ENCODE measurements at regions not wholly inside any gene's neighbourhood (a gene's known extent, or its start where the extent isn't known, plus 50 kb on each side); places are given as distances from the start of the nearest gene placed in this dataset.

GRCh38 chr12:93154753-93155480 lies 222.8 kb upstream of the NUDT4 start:
- Histone ChIP-seq H3K27me3 (replicated peaks; ENCODE audit: control insufficient read depth, insufficient read depth, low read length) (no peaks in the 10 kb centered on the region), H3K4me3 (ENCODE audit: low read depth, low read length) (no peak overlapping the region), H3K9me3 (peaks cover 32% of the 10 kb centered on the region), H3K36me3 (ENCODE audit: control insufficient read depth, insufficient read depth, low read length) (no peaks in the 10 kb centered on the region; the same call in 1 of the 2 replicates), H3K4me1 (peaks cover 41% of the 10 kb centered on the region)
- intact Hi-C loops (cut with micrococcal nuclease; ENCODE audit: unreplicated experiment), result loop anchor here (1.0 to 2.0 kb wide), 6 partner anchors 9 to 160 kb away; no protein-coding TSS in a partner anchor
- H3K27me3 Mint-ChIP-seq (ENCODE audit: insufficient read depth, unreplicated experiment), result no peaks in the 10 kb centered on the region
- peak; percentile 64 to 68 for DNase-seq
- ChIA-PET CTCF (interaction anchor here (0.5 to 1.2 kb wide), 6 partner anchors 10 to 221 kb away, joined by 3 to 10 read pairs (median 4); no protein-coding TSS in a partner anchor), POLR2A (interaction anchor here (0.6 to 1.1 kb wide), 5 partner anchors 32 to 243 kb away, joined by 3 to 5 read pairs (median 4); no protein-coding TSS in a partner anchor)
- peaks cover 23% of the 10 kb centered on the region for H3K9me3 Mint-ChIP-seq (ENCODE audit: unreplicated experiment)
- peak overlapping the region; percentile 56 for H3K4me3 Mint-ChIP-seq (ENCODE audit: unreplicated experiment)
- H3K27ac Mint-ChIP-seq (ENCODE audit: unreplicated experiment), result peak overlapping the region; percentile 80
- peaks cover 38% of the 10 kb centered on the region for H3K4me1 Mint-ChIP-seq (ENCODE audit: low read depth, unreplicated experiment)
- no TSS peak for BruUV-seq (replicated peaks)
- no peak for TF ChIP-seq CTCF (IDR thresholded peaks at IDR 0.05; ENCODE audit: insufficient read depth in 1 of 2, low read depth in 1 of 2, low read length in 1 of 2, severe bottlenecking in 1 of 2, unreplicated experiment in 1 of 2)
- peaks cover 14% of the 10 kb centered on the region for H3K36me3 Mint-ChIP-seq (ENCODE audit: insufficient read depth, unreplicated experiment)

- H3K4me3 Mint-ChIP-seq (ENCODE audit: unreplicated experiment), result peak overlapping the region; percentile 41
- POLR2A ChIA-PET, result no interaction called here
- no peak for DNase-seq
- Histone ChIP-seq H3K4me1 (peaks cover 30% of the 10 kb centered on the region), H3K36me3 (ENCODE audit: control insufficient read depth, insufficient read depth, low read length) (no peaks in the 10 kb centered on the region; the same call in 1 of the 2 replicates), H3K9me3 (peaks cover 32% of the 10 kb centered on the region), H3K27me3 (replicated peaks; ENCODE audit: control insufficient read depth, insufficient read depth, low read length) (no peaks in the 10 kb centered on the region), H3K4me3 (ENCODE audit: low read depth, low read length) (no peak overlapping the region)
- CTCF ChIA-PET, result no interaction called here
- peaks cover 23% of the 10 kb centered on the region for H3K9me3 Mint-ChIP-seq (ENCODE audit: unreplicated experiment)
- peaks cover 17% of the 10 kb centered on the region for H3K36me3 Mint-ChIP-seq (ENCODE audit: insufficient read depth, unreplicated experiment)
- TF ChIP-seq CTCF (IDR thresholded peaks at IDR 0.05; ENCODE audit: insufficient read depth in 1 of 2, low read depth in 1 of 2, low read length in 1 of 2, severe bottlenecking in 1 of 2, unreplicated experiment in 1 of 2), result no peak
- intact Hi-C loops (cut with micrococcal nuclease; ENCODE audit: unreplicated experiment), result no loop called here
- peak overlapping the region; percentile 80 for H3K27ac Mint-ChIP-seq (ENCODE audit: unreplicated experiment)
- peaks cover 31% of the 10 kb centered on the region for H3K4me1 Mint-ChIP-seq (ENCODE audit: low read depth, unreplicated experiment)
- no TSS peak for BruUV-seq (replicated peaks)
- H3K27me3 Mint-ChIP-seq (ENCODE audit: insufficient read depth, unreplicated experiment), result no peaks in the 10 kb centered on the region
Observed at GRCh38 chr12:93156086-93156716, 221.5 kb upstream of the NUDT4 start.

- ChIA-PET POLR2A (no interaction called here), CTCF (no interaction called here)
- peaks cover 20% of the 10 kb centered on the region for H3K36me3 Mint-ChIP-seq (ENCODE audit: insufficient read depth, unreplicated experiment)
- no peak for TF ChIP-seq CTCF (IDR thresholded peaks at IDR 0.05; ENCODE audit: insufficient read depth in 1 of 2, low read depth in 1 of 2, low read length in 1 of 2, severe bottlenecking in 1 of 2, unreplicated experiment in 1 of 2)
- peaks cover 23% of the 10 kb centered on the region for H3K9me3 Mint-ChIP-seq (ENCODE audit: unreplicated experiment)
- no peak overlapping the region for H3K4me3 ChIP-seq (ENCODE audit: low read depth, low read length)
- H3K27me3 Mint-ChIP-seq (ENCODE audit: insufficient read depth, unreplicated experiment), result no peaks in the 10 kb centered on the region
- H3K9me3 ChIP-seq, result peaks cover 32% of the 10 kb centered on the region
- no peak overlapping the region for H3K4me3 Mint-ChIP-seq (ENCODE audit: unreplicated experiment)
- H3K4me1 Mint-ChIP-seq (ENCODE audit: low read depth, unreplicated experiment), result peaks cover 26% of the 10 kb centered on the region
- no TSS peak for BruUV-seq (replicated peaks)
- peaks cover 24% of the 10 kb centered on the region for H3K4me1 ChIP-seq
- H3K27me3 ChIP-seq (replicated peaks; ENCODE audit: control insufficient read depth, insufficient read depth, low read length), result no peaks in the 10 kb centered on the region
- no peak for DNase-seq
- intact Hi-C loops (cut with micrococcal nuclease; ENCODE audit: unreplicated experiment), result no loop called here
- no peaks in the 10 kb centered on the region; the same call in 1 of the 2 replicates for H3K36me3 ChIP-seq (ENCODE audit: control insufficient read depth, insufficient read depth, low read length)
- peak overlapping the region; percentile 80 for H3K27ac Mint-ChIP-seq (ENCODE audit: unreplicated experiment)
Observed at GRCh38 chr12:93157279-93157678, 220.4 kb upstream of the NUDT4 start.

All from Caco-2 (cell line).